ENCODE measurements at regions not wholly inside any gene's neighbourhood (a gene's known extent, or its start where the extent isn't known, plus 50 kb on each side); places are given as distances from the start of the nearest gene placed in this dataset.

- Histone ChIP-seq H3K4me2 (ENCODE audit: insufficient read depth, low read length) (no peak overlapping the region), H4K20me1 (replicated peaks; ENCODE audit: control insufficient read depth, extremely low read depth, insufficient read depth, low read length) (no peaks in the 10 kb centered on the region), H3K27me3 (ENCODE audit: control insufficient read depth in 2 of 2, insufficient read depth in 2 of 2, low read length in 2 of 2) (no peaks in the 10 kb centered on the region), H3K9me1 (replicated peaks; ENCODE audit: control insufficient read depth, extremely low read depth, insufficient read depth, low read length) (no peaks in the 10 kb centered on the region), H3K9me3 (replicated peaks; ENCODE audit: control insufficient read depth, insufficient read depth, low read length) (no peaks in the 10 kb centered on the region), H3K4me1 (ENCODE audit: control insufficient read depth, extremely low read depth, insufficient read depth, low read length) (no peaks in the 10 kb centered on the region), H3K27ac (ENCODE audit: insufficient read depth, low read depth, low read length) (no peak overlapping the region), H3K79me2 (ENCODE audit: control insufficient read depth, insufficient read depth, low read length) (no peaks in the 10 kb centered on the region), H2AFZ (ENCODE audit: low read depth, low read length) (no peak overlapping the region), H3K4me3 (replicated peaks in 1 of 3; ENCODE audit: insufficient read depth in 1 of 3, low read depth in 1 of 3, low read length in 3 of 3) (no peak overlapping the region), H3K9ac (replicated peaks; ENCODE audit: extremely low read depth, insufficient read depth, low read length) (no peak overlapping the region), H3K36me3 (ENCODE audit: control insufficient read depth in 2 of 2, extremely low read depth in 1 of 2, insufficient read depth in 2 of 2, low read length in 2 of 2) (no peaks in the 10 kb centered on the region)
- FAIRE-seq = no peak
- no peak for DNase-seq (ENCODE audit: low read depth, low spot score)
- ChIA-PET POLR2A (no interaction called here), CTCF (no interaction called here)
- intact Hi-C loops (cut with micrococcal nuclease) (no loop called here), dilution Hi-C loops (cut with MboI; ENCODE audit: extremely low pct_ligation_motif_present, low sequenced_read_pairs) (no loop called here)
- BruUV-seq (replicated peaks) = no TSS peak
- no peak for TF ChIP-seq JUN (IDR thresholded peaks at IDR 0.05; ENCODE audit: borderline replicate concordance, insufficient read depth, insufficient read length, low read depth)
- TF ChIP-seq MYC (IDR thresholded peaks at IDR 0.05; ENCODE audit: low read depth, low read length) = no peak
- no peak for TF ChIP-seq EZH2 (IDR thresholded peaks at IDR 0.05; ENCODE audit: borderline replicate concordance, low read depth, low read length, severe bottlenecking)
- TF ChIP-seq GATA2 (IDR thresholded peaks at IDR 0.05; ENCODE audit: insufficient read depth, insufficient read length, low read depth, low read length) = no peak
- TF ChIP-seq POLR2AphosphoS5 (IDR thresholded peaks at IDR 0.05; ENCODE audit: insufficient read depth, low read depth, low read length) = no peak
- no peak for TF ChIP-seq POLR2A (IDR thresholded peaks at IDR 0.05; ENCODE audit: low read depth, low read length)
Measured at GRCh38 chr4:4704267-4704666, 155.2 kb upstream of the MSX1 start.

GRCh38 chr4:4697584-4697983, 155.7 kb upstream of the STX18 start:
- dilution Hi-C loops (cut with MboI; ENCODE audit: extremely low pct_ligation_motif_present, low sequenced_read_pairs) = no loop called here
- no peak overlapping the region for H3K27ac ChIP-seq (ENCODE audit: insufficient read depth, low read depth, low read length)
- no peaks in the 10 kb centered on the region for H3K79me2 ChIP-seq (ENCODE audit: control insufficient read depth, insufficient read depth, low read length)
- FAIRE-seq (no peak), DNase-seq (ENCODE audit: low read depth, low spot score) (no peak)
- no peaks in the 10 kb centered on the region for H3K36me3 ChIP-seq (ENCODE audit: control insufficient read depth in 2 of 2, extremely low read depth in 1 of 2, insufficient read depth in 2 of 2, low read length in 2 of 2)
- no peaks in the 10 kb centered on the region for H3K9me1 ChIP-seq (replicated peaks; ENCODE audit: control insufficient read depth, extremely low read depth, insufficient read depth, low read length)
- no peak overlapping the region for H3K4me2 ChIP-seq (ENCODE audit: insufficient read depth, low read length)
- TF ChIP-seq MAX (IDR thresholded peaks at IDR 0.05; ENCODE audit: insufficient read depth, insufficient read length) (no peak), CTCF (IDR thresholded peaks at IDR 0.05; ENCODE audit: extremely low read depth in 1 of 2, insufficient read depth in 1 of 2, low read depth in 1 of 2, low read length in 2 of 2) (no peak), EZH2 (IDR thresholded peaks at IDR 0.05; ENCODE audit: borderline replicate concordance, low read depth, low read length, severe bottlenecking) (no peak), GATA2 (IDR thresholded peaks at IDR 0.05; ENCODE audit: insufficient read depth, insufficient read length, low read depth, low read length) (no peak), MYC (IDR thresholded peaks at IDR 0.05; ENCODE audit: low read depth, low read length) (no peak), POLR2A (IDR thresholded peaks at IDR 0.05; ENCODE audit: low read depth, low read length) (no peak), FOS (IDR thresholded peaks at IDR 0.05; ENCODE audit: borderline replicate concordance, insufficient read depth, low read length) (no peak), POLR2AphosphoS5 (IDR thresholded peaks at IDR 0.05; ENCODE audit: insufficient read depth, low read depth, low read length) (no peak), JUN (IDR thresholded peaks at IDR 0.05; ENCODE audit: borderline replicate concordance, insufficient read depth, insufficient read length, low read depth) (no peak)
- no peaks in the 10 kb centered on the region for H3K27me3 ChIP-seq (ENCODE audit: control insufficient read depth in 2 of 2, insufficient read depth in 2 of 2, low read length in 2 of 2)
- no peak overlapping the region for H2AFZ ChIP-seq (ENCODE audit: low read depth, low read length)
- CTCF ChIA-PET = no interaction called here
- H3K9ac ChIP-seq (replicated peaks; ENCODE audit: extremely low read depth, insufficient read depth, low read length) = no peak overlapping the region
- POLR2A ChIA-PET = no interaction called here
- BruUV-seq (replicated peaks) = no TSS peak
- no peaks in the 10 kb centered on the region for H3K4me1 ChIP-seq (ENCODE audit: control insufficient read depth, extremely low read depth, insufficient read depth, low read length)
- intact Hi-C loops (cut with micrococcal nuclease) = no loop called here
- no peaks in the 10 kb centered on the region for H3K9me3 ChIP-seq (replicated peaks; ENCODE audit: control insufficient read depth, insufficient read depth, low read length)
- H4K20me1 ChIP-seq (replicated peaks; ENCODE audit: control insufficient read depth, extremely low read depth, insufficient read depth, low read length) = no peaks in the 10 kb centered on the region
- H3K4me3 ChIP-seq (replicated peaks in 1 of 3; ENCODE audit: insufficient read depth in 1 of 3, low read depth in 1 of 3, low read length in 3 of 3) = no peak overlapping the region

All from endothelial cell of umbilical vein (primary cell).